ENCODE measurements at regions not wholly inside any gene's neighbourhood (a gene's known extent, or its start where the extent isn't known, plus 50 kb on each side); places are given as distances from the start of the nearest gene placed in this dataset.
"Not testable (repeated sequence)": the region's sequence is repeated elsewhere in the genome, so short reads cannot be mapped to it uniquely, and the experiment has no call there.

- TF ChIP-seq POLR2A, CTCF (IDR thresholded peaks at IDR 0.05): not testable (repeated sequence)
Measured at GRCh38 chrX:51000384-51000783, 89.8 kb downstream of the BMP15 start.

Data from thyroid gland (tissue), 4 donors.